Gastroesophageal sphincter (tissue), 3 donors: ENCODE measurements at regions not wholly inside any gene's neighbourhood (a gene's known extent, or its start where the extent isn't known, plus 50 kb on each side); places are given as distances from the start of the nearest gene placed in this dataset.

Experiments used
- POLR2A ChIP-seq, 2 donors: fragments of 450-650 bp; IDR thresholded peaks; one replicate each; pipeline ENCODE4 v1.6.1; 2017; ENCODE audit warnings: antibody characterized with exemption in 2 of 2, mild to moderate bottlenecking in 2 of 2, moderate library complexity in 1 of 2
- TF ChIP-seq, protein P1 (sequence below), 4 experiments: fragments of 200-600 bp in 2 of 4; fragments of 450-650 bp in 2 of 4; sonication (generic) in 1 of 4; IDR thresholded peaks; one replicate each; pipeline ENCODE4 v1.5.1; 2017 to 2019; ENCODE audit warnings: antibody characterized with exemption in 4 of 4, mild to moderate bottlenecking in 2 of 4, moderate library complexity in 2 of 4

DNA sequence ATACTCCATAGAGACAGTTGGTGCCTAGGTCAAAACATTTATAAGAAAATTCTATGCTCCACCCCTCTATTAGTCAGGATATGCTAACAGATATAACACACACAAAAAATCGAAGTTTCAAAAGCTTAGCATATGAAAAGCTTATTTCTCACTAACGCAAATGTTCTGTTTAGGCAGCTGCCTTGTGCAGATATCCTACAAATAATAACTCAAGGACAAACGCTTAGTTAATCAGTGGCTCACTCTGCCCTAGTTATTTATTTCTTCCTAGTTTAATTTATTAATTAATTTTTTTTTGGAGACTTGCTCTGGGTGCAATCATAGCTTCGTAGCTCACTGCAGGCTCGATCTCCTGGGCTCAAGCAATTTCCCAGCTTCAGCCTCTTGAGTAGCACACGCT lies 259.7 kb upstream of the GPC6 start:
- TF ChIP-seq, protein P1, sequence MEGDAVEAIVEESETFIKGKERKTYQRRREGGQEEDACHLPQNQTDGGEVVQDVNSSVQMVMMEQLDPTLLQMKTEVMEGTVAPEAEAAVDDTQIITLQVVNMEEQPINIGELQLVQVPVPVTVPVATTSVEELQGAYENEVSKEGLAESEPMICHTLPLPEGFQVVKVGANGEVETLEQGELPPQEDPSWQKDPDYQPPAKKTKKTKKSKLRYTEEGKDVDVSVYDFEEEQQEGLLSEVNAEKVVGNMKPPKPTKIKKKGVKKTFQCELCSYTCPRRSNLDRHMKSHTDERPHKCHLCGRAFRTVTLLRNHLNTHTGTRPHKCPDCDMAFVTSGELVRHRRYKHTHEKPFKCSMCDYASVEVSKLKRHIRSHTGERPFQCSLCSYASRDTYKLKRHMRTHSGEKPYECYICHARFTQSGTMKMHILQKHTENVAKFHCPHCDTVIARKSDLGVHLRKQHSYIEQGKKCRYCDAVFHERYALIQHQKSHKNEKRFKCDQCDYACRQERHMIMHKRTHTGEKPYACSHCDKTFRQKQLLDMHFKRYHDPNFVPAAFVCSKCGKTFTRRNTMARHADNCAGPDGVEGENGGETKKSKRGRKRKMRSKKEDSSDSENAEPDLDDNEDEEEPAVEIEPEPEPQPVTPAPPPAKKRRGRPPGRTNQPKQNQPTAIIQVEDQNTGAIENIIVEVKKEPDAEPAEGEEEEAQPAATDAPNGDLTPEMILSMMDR (IDR thresholded peaks at IDR 0.05) = no peak
- TF ChIP-seq POLR2A (IDR thresholded peaks at IDR 0.05) = no peak
